Fibroblast of lung (primary cell): ENCODE measurements at regions not wholly inside any gene's neighbourhood (a gene's known extent, or its start where the extent isn't known, plus 50 kb on each side); places are given as distances from the start of the nearest gene placed in this dataset.

Experiments used
- DNase-seq, 2 donors: peaks; one replicate each; pipeline versions ENCODE4 v3.0.0 to v3.0.0-alpha.2; 2010; ENCODE audit warnings: low read depth in 2 of 2
- H2AFZ ChIP-seq: 2 replicates; pipeline ENCODE4 v1.5.1; 2012; ENCODE audit warnings: low read length, control low read depth, inconsistent platforms
- H3K27ac ChIP-seq: 2 replicates; pipeline ENCODE4 v1.5.1; 2011; ENCODE audit warnings: low read length, control low read depth; ENCODE audit not compliant: insufficient read depth
- H3K27me3 ChIP-seq: 2 replicates; pipeline ENCODE4 v1.5.1; 2011; ENCODE audit warnings: mild to moderate bottlenecking, low read length; ENCODE audit not compliant: control insufficient read depth, insufficient read depth
- H3K36me3 ChIP-seq: 2 replicates; pipeline ENCODE4 v1.5.1; 2011; ENCODE audit warnings: low read length; ENCODE audit not compliant: control insufficient read depth, insufficient read depth
- H3K4me1 ChIP-seq: 2 replicates; pipeline ENCODE4 v1.5.1; 2011; ENCODE audit warnings: low read length; ENCODE audit not compliant: control insufficient read depth, insufficient read depth; ENCODE audit errors: extremely low read depth
- H3K4me2 ChIP-seq: 2 replicates; pipeline ENCODE4 v1.5.1; 2011; ENCODE audit warnings: low read length, control low read depth; ENCODE audit not compliant: insufficient read depth; ENCODE audit errors: extremely low read depth
- H3K4me3 ChIP-seq, 4 experiments: fragments of 200-600 bp in 1 of 4; sonication (generic) in 1 of 4; replicated peaks in 1 of 4; 2 replicates each; pipeline ENCODE4 v1.5.1; 2011 to 2016; ENCODE audit warnings: low read length in 4 of 4, low read depth in 3 of 4, mild to moderate bottlenecking in 3 of 4, control low read depth in 2 of 4, inconsistent platforms in 1 of 4, mixed read lengths in 1 of 4; ENCODE audit not compliant: insufficient read depth in 1 of 4; ENCODE audit errors: control extremely low read depth in 1 of 4
- H3K79me2 ChIP-seq: 2 replicates; pipeline ENCODE4 v1.5.1; 2012; ENCODE audit warnings: mild to moderate bottlenecking, low read length, inconsistent platforms; ENCODE audit not compliant: control insufficient read depth, insufficient read depth
- H3K9ac ChIP-seq: 2 replicates; pipeline ENCODE4 v1.5.1; 2011; ENCODE audit warnings: mild to moderate bottlenecking, low read length, control low read depth; ENCODE audit not compliant: insufficient read depth
- H3K9me3 ChIP-seq: 2 replicates; pipeline ENCODE4 v1.5.1; 2012; ENCODE audit warnings: low read depth, low read length; ENCODE audit not compliant: control insufficient read depth, insufficient read depth
- H4K20me1 ChIP-seq: 2 replicates; pipeline ENCODE4 v1.5.1; 2011; ENCODE audit warnings: low read length; ENCODE audit not compliant: control insufficient read depth, insufficient read depth; ENCODE audit errors: extremely low read depth
- CTCF ChIP-seq, 2 donors: IDR thresholded peaks in 1 of 2; conservative IDR thresholded peaks in 1 of 2; 1 replicate in 1 of 2; 2 replicates in 1 of 2; pipeline ENCODE4 v1.5.1; 2011 to 2012; ENCODE audit warnings: low read length in 2 of 2, control low read depth in 1 of 2, inconsistent platforms in 1 of 2, low read depth in 1 of 2, mild to moderate bottlenecking in 1 of 2
- EZH2 ChIP-seq: IDR thresholded peaks from 2 replicates; pipeline ENCODE4 v1.5.1; 2012; ENCODE audit warnings: low read length, control low read depth, mild to moderate bottlenecking; ENCODE audit errors: missing control alignments

- no peak overlapping the region for H3K4me2 ChIP-seq
- no peaks in the 10 kb centered on the region for H3K36me3 ChIP-seq
- no peaks in the 10 kb centered on the region for H3K9me3 ChIP-seq
- H3K27ac ChIP-seq: no peak overlapping the region
- no peak overlapping the region for H3K9ac ChIP-seq
- H3K4me3 ChIP-seq: no peak overlapping the region
- no peaks in the 10 kb centered on the region for H3K4me1 ChIP-seq
- DNase-seq: no peak
- H4K20me1 ChIP-seq: no peaks in the 10 kb centered on the region
- no peak for TF ChIP-seq EZH2
- TF ChIP-seq CTCF (conservative IDR thresholded peaks at IDR 0.05 in 1 of 2, IDR thresholded peaks at IDR 0.05 in 1 of 2; ENCODE audit: low read depth in 1 of 2, low read length in 2 of 2): no peak
- H3K27me3 ChIP-seq: no peaks in the 10 kb centered on the region
- H2AFZ ChIP-seq: no peak overlapping the region
- H3K79me2 ChIP-seq: no peaks in the 10 kb centered on the region
These were observed 86.7 kb upstream of the IPO5 start for GRCh38 chr13:97866751-97867150.

- Histone ChIP-seq H3K4me2 (no peak overlapping the region), H3K9me3 (no peaks in the 10 kb centered on the region), H3K4me3 (no peak overlapping the region), H3K36me3 (no peaks in the 10 kb centered on the region), H3K27me3 (no peaks in the 10 kb centered on the region), H3K9ac (no peak overlapping the region), H3K79me2 (no peaks in the 10 kb centered on the region), H2AFZ (no peak overlapping the region), H3K27ac (no peak overlapping the region), H3K4me1 (no peaks in the 10 kb centered on the region), H4K20me1 (no peaks in the 10 kb centered on the region)
- DNase-seq: no peak
- TF ChIP-seq CTCF (conservative IDR thresholded peaks at IDR 0.05 in 1 of 2, IDR thresholded peaks at IDR 0.05 in 1 of 2; ENCODE audit: low read depth in 1 of 2, low read length in 2 of 2) (no peak), EZH2 (no peak)
These were observed 80.1 kb upstream of the IPO5 start for GRCh38 chr13:97873398-97873797.

- H2AFZ ChIP-seq: no peak overlapping the region
- TF ChIP-seq CTCF (conservative IDR thresholded peaks at IDR 0.05 in 1 of 2, IDR thresholded peaks at IDR 0.05 in 1 of 2; ENCODE audit: low read depth in 1 of 2, low read length in 2 of 2) (no peak), EZH2 (no peak)
These were observed 78.3 kb upstream of the IPO5 start for GRCh38 chr13:97875218-97875617.

More at GRCh38 chr13:97875218-97875617, 78.3 kb upstream of the IPO5 start:
- Histone ChIP-seq H3K27ac (no peak overlapping the region), H4K20me1 (no peaks in the 10 kb centered on the region), H3K4me2 (no peak overlapping the region), H3K36me3 (no peaks in the 10 kb centered on the region), H3K4me3 (no peak overlapping the region), H3K4me1 (peaks cover 8% of the 10 kb centered on the region), H3K27me3 (no peaks in the 10 kb centered on the region), H3K79me2 (no peaks in the 10 kb centered on the region), H3K9ac (no peak overlapping the region), H3K9me3 (no peaks in the 10 kb centered on the region)
- DNase-seq: no peak
